ENCODE measurements at regions not wholly inside any gene's neighbourhood (a gene's known extent, or its start where the extent isn't known, plus 50 kb on each side); places are given as distances from the start of the nearest gene placed in this dataset.

GRCh38 chr2:226427538-226428307, 371.9 kb downstream of the IRS1 start:
- Mint-ChIP-seq H3K9me3 (no peaks in the 10 kb centered on the region), H3K27ac (no peak overlapping the region), H3K36me3 (ENCODE audit: low read depth) (no peaks in the 10 kb centered on the region), H3K27me3 (peaks cover 39% of the 10 kb centered on the region), H3K4me3 (no peak overlapping the region), H3K4me1 (ENCODE audit: low read depth) (peaks cover 18% of the 10 kb centered on the region)
- no peak for DNase-seq

GRCh38 chr2:226426292-226426736, 373.3 kb downstream of the IRS1 start:
- no peaks in the 10 kb centered on the region for H3K36me3 Mint-ChIP-seq (ENCODE audit: low read depth)
- no peak overlapping the region for H3K4me3 Mint-ChIP-seq
- H3K27me3 Mint-ChIP-seq, result peaks cover 31% of the 10 kb centered on the region
- no peaks in the 10 kb centered on the region for H3K9me3 Mint-ChIP-seq
- no peak overlapping the region for H3K27ac Mint-ChIP-seq
- peaks cover 18% of the 10 kb centered on the region for H3K4me1 Mint-ChIP-seq (ENCODE audit: low read depth)
- DNase-seq, result no peak

GRCh38 chr2:226424971-226425370, 374.6 kb downstream of the IRS1 start:
- no peaks in the 10 kb centered on the region for H3K36me3 Mint-ChIP-seq (ENCODE audit: low read depth)
- H3K27me3 Mint-ChIP-seq, result peaks cover 20% of the 10 kb centered on the region
- no peak for DNase-seq
- peaks cover 18% of the 10 kb centered on the region for H3K4me1 Mint-ChIP-seq (ENCODE audit: low read depth)
- no peak overlapping the region for H3K27ac Mint-ChIP-seq
- no peaks in the 10 kb centered on the region for H3K9me3 Mint-ChIP-seq
- no peak overlapping the region for H3K4me3 Mint-ChIP-seq

GRCh38 chr2:226423498-226423960, 376.1 kb downstream of the IRS1 start:
- peaks cover 18% of the 10 kb centered on the region for H3K4me1 Mint-ChIP-seq (ENCODE audit: low read depth)
- peaks cover 15% of the 10 kb centered on the region for H3K27me3 Mint-ChIP-seq
- no peaks in the 10 kb centered on the region for H3K9me3 Mint-ChIP-seq
- no peak overlapping the region for H3K27ac Mint-ChIP-seq
- H3K36me3 Mint-ChIP-seq (ENCODE audit: low read depth), result no peaks in the 10 kb centered on the region
- no peak overlapping the region for H3K4me3 Mint-ChIP-seq
- DNase-seq, result peak; percentile 62

GRCh38 chr2:226420646-226421045, 379.0 kb downstream of the IRS1 start:
- Mint-ChIP-seq H3K27ac (no peak overlapping the region), H3K36me3 (ENCODE audit: low read depth) (no peaks in the 10 kb centered on the region), H3K4me3 (no peak overlapping the region), H3K4me1 (ENCODE audit: low read depth) (peaks cover 18% of the 10 kb centered on the region), H3K9me3 (no peaks in the 10 kb centered on the region), H3K27me3 (peaks cover 14% of the 10 kb centered on the region)
- no peak for DNase-seq

- Mint-ChIP-seq H3K27ac (no peak overlapping the region), H3K4me1 (ENCODE audit: low read depth) (peaks cover 7% of the 10 kb centered on the region), H3K9me3 (no peaks in the 10 kb centered on the region), H3K4me3 (no peak overlapping the region), H3K36me3 (ENCODE audit: low read depth) (no peaks in the 10 kb centered on the region), H3K27me3 (peaks cover 10% of the 10 kb centered on the region)
- no peak for DNase-seq
Measured at GRCh38 chr2:226418521-226418920, 381.1 kb downstream of the IRS1 start.

- DNase-seq, result no peak
- H3K27ac Mint-ChIP-seq, result no peak overlapping the region
- H3K4me3 Mint-ChIP-seq, result no peak overlapping the region
- H3K36me3 Mint-ChIP-seq (ENCODE audit: low read depth), result no peaks in the 10 kb centered on the region
- H3K4me1 Mint-ChIP-seq (ENCODE audit: low read depth), result no peaks in the 10 kb centered on the region
- H3K9me3 Mint-ChIP-seq, result no peaks in the 10 kb centered on the region
- peaks cover 15% of the 10 kb centered on the region for H3K27me3 Mint-ChIP-seq
Measured at GRCh38 chr2:226414335-226414734, 385.3 kb downstream of the IRS1 start.

- Mint-ChIP-seq H3K9me3 (no peaks in the 10 kb centered on the region), H3K36me3 (ENCODE audit: low read depth) (no peaks in the 10 kb centered on the region), H3K27me3 (peaks cover 20% of the 10 kb centered on the region), H3K4me3 (no peak overlapping the region), H3K4me1 (ENCODE audit: low read depth) (no peaks in the 10 kb centered on the region), H3K27ac (no peak overlapping the region)
- no peak for DNase-seq
Measured at GRCh38 chr2:226413498-226414130, 386.0 kb downstream of the IRS1 start.

- peaks cover 26% of the 10 kb centered on the region for H3K27me3 Mint-ChIP-seq
- no peaks in the 10 kb centered on the region for H3K9me3 Mint-ChIP-seq
- DNase-seq, result no peak
- no peaks in the 10 kb centered on the region for H3K4me1 Mint-ChIP-seq (ENCODE audit: low read depth)
- H3K27ac Mint-ChIP-seq, result no peak overlapping the region
- no peak overlapping the region for H3K4me3 Mint-ChIP-seq
- H3K36me3 Mint-ChIP-seq (ENCODE audit: low read depth), result no peaks in the 10 kb centered on the region
Measured at GRCh38 chr2:226411727-226412360, 387.8 kb downstream of the IRS1 start.

GRCh38 chr2:226411205-226411604, 388.4 kb downstream of the IRS1 start:
- Mint-ChIP-seq H3K27me3 (peaks cover 26% of the 10 kb centered on the region), H3K4me1 (ENCODE audit: low read depth) (peaks cover 3% of the 10 kb centered on the region), H3K9me3 (no peaks in the 10 kb centered on the region), H3K27ac (no peak overlapping the region), H3K4me3 (no peak overlapping the region), H3K36me3 (ENCODE audit: low read depth) (no peaks in the 10 kb centered on the region)
- DNase-seq, result no peak

GRCh38 chr2:226410247-226410835, 389.3 kb downstream of the IRS1 start:
- peaks cover 26% of the 10 kb centered on the region for H3K27me3 Mint-ChIP-seq

GRCh38 chr2:226409134-226409533, 390.5 kb downstream of the IRS1 start:
- peaks cover 3% of the 10 kb centered on the region for H3K4me1 Mint-ChIP-seq (ENCODE audit: low read depth)

More at GRCh38 chr2:226410247-226410835, 389.3 kb downstream of the IRS1 start:
- Mint-ChIP-seq H3K27ac (no peak overlapping the region), H3K4me3 (no peak overlapping the region), H3K9me3 (no peaks in the 10 kb centered on the region), H3K4me1 (ENCODE audit: low read depth) (peaks cover 3% of the 10 kb centered on the region), H3K36me3 (ENCODE audit: low read depth) (no peaks in the 10 kb centered on the region)
- no peak for DNase-seq

GRCh38 chr2:226408141-226408540, 391.5 kb downstream of the IRS1 start:
- no peak overlapping the region for H3K4me3 Mint-ChIP-seq
- no peak for DNase-seq
- H3K9me3 Mint-ChIP-seq, result no peaks in the 10 kb centered on the region
- no peaks in the 10 kb centered on the region for H3K36me3 Mint-ChIP-seq (ENCODE audit: low read depth)
- H3K27ac Mint-ChIP-seq, result no peak overlapping the region
- peaks cover 24% of the 10 kb centered on the region for H3K27me3 Mint-ChIP-seq
- H3K4me1 Mint-ChIP-seq (ENCODE audit: low read depth), result peaks cover 3% of the 10 kb centered on the region

More at GRCh38 chr2:226409134-226409533, 390.5 kb downstream of the IRS1 start:
- Mint-ChIP-seq H3K27ac (no peak overlapping the region), H3K27me3 (peaks cover 25% of the 10 kb centered on the region), H3K36me3 (ENCODE audit: low read depth) (no peaks in the 10 kb centered on the region), H3K9me3 (no peaks in the 10 kb centered on the region), H3K4me3 (no peak overlapping the region)
- no peak for DNase-seq

GRCh38 chr2:226407135-226407534, 392.5 kb downstream of the IRS1 start:
- Mint-ChIP-seq H3K27me3 (peaks cover 22% of the 10 kb centered on the region), H3K9me3 (no peaks in the 10 kb centered on the region)
- no peak for DNase-seq

More at GRCh38 chr2:226407135-226407534, 392.5 kb downstream of the IRS1 start:
- H3K36me3 Mint-ChIP-seq (ENCODE audit: low read depth), result no peaks in the 10 kb centered on the region
- H3K4me1 Mint-ChIP-seq (ENCODE audit: low read depth), result peaks cover 3% of the 10 kb centered on the region
- H3K27ac Mint-ChIP-seq, result no peak overlapping the region
- no peak overlapping the region for H3K4me3 Mint-ChIP-seq

Measured in activated T-cell treated with anti-CD3 and anti-CD28 coated beads, Interleukin-2, amount 50 U/mL, for 24 hours (primary cell).